ENCODE measurements at regions not wholly inside any gene's neighbourhood (a gene's known extent, or its start where the extent isn't known, plus 50 kb on each side); places are given as distances from the start of the nearest gene placed in this dataset.
"Not testable (repeated sequence)": the region's sequence is repeated elsewhere in the genome, so short reads cannot be mapped to it uniquely, and the experiment has no call there.

DNA sequence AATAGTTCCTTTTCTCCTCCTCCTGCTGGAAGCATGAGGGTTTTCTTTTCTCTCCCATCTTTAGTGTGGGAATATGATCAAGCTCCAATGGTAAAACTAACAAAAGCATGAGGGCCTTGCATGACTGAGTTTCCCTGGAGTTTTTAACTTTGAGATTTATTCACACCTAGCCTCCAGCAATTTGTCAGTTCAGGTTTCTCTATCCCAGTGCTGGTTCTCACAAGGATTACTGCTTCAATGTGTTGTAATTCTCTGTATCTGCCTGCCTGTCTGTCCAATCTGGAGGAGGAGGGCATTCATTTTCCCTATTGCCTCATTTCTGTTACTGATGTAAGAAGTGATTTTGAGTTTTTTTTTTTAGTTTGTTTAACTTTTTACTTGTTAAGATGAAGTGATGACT, 57.6 kb upstream of the RPRM start:
- ChIA-PET SMC1A (ENCODE audit: uncharacterized antibody, unreplicated experiment) (no interaction called here), RAD21 (ENCODE audit: unreplicated experiment) (no interaction called here), CTCF (interaction anchor here (0.6 kb wide), 1 partner anchor 29 kb away, joined by 3 read pairs; no protein-coding TSS in a partner anchor), POLR2A (no interaction called here)
- Histone ChIP-seq H3K9me3 (replicated peaks; ENCODE audit: control insufficient read depth, insufficient read depth, low read length) (no peaks in the 10 kb centered on the region; the same call in 2 of the 3 replicates), H3K4me3 (no peak overlapping the region), H3K27me3 (replicated peaks in 1 of 2; ENCODE audit: control insufficient read depth in 2 of 2, insufficient read depth in 2 of 2, low read length in 1 of 2) (no peaks in the 10 kb centered on the region), H4K20me1 (ENCODE audit: control insufficient read depth, insufficient read depth) (no peaks in the 10 kb centered on the region), H3K36me3 (ENCODE audit: control insufficient read depth in 2 of 2, insufficient read depth in 2 of 2, low read length in 1 of 2) (no peaks in the 10 kb centered on the region), H3K9ac (ENCODE audit: control insufficient read depth, insufficient read depth, low read length) (no peak overlapping the region), H3K4me2 (ENCODE audit: control insufficient read depth, insufficient read depth) (no peak overlapping the region), H3K27ac (ENCODE audit: control insufficient read depth, insufficient read depth) (no peak overlapping the region), H2AFZ (ENCODE audit: control insufficient read depth, low read depth, low read length) (no peak overlapping the region), H3K79me2 (ENCODE audit: control insufficient read depth, insufficient read depth, low read length) (no peaks in the 10 kb centered on the region), H3K4me1 (ENCODE audit: control insufficient read depth, insufficient read depth, low read length) (no peaks in the 10 kb centered on the region)
- DNase-seq (ENCODE audit: low read depth, low spot score) (no peak), ATAC-seq (no peak), FAIRE-seq (no peak)
- intact Hi-C loops (cut with micrococcal nuclease; ENCODE audit: unreplicated experiment), result no loop called here
- BruUV-seq (replicated peaks), result no TSS peak
- TF ChIP-seq CHD1 (IDR thresholded peaks at IDR 0.05; ENCODE audit: low read depth, low read length) (no peak), TAF1 (IDR thresholded peaks at IDR 0.05; ENCODE audit: borderline replicate concordance, low read depth, low read length) (no peak), CREB1 (IDR thresholded peaks at IDR 0.05; ENCODE audit: low read depth) (no peak), BMI1 (IDR thresholded peaks at IDR 0.05; ENCODE audit: borderline replicate concordance) (no peak), CBX3 (IDR thresholded peaks at IDR 0.05; ENCODE audit: borderline replicate concordance, low read depth) (no peak)
- in situ Hi-C loops (cut with MboI), result no loop called here

GRCh38 chr2:153538102-153538501, 59.5 kb upstream of the RPRM start:
- FAIRE-seq; RAD21 ChIA-PET (ENCODE audit: unreplicated experiment): not testable (repeated sequence)
- no CpG with 5 or more reads among the region's 1 CpG for WGBS (ENCODE audit: insufficient coverage, insufficient replicate concordance, low lambda C conversion rate, missing lambda C conversion rate)

More at GRCh38 chr2:153538102-153538501, 59.5 kb upstream of the RPRM start:
- CTCF ChIA-PET; H3K9me3 ChIP-seq (replicated peaks; ENCODE audit: control insufficient read depth, insufficient read depth, low read length); SMC1A ChIA-PET (ENCODE audit: uncharacterized antibody, unreplicated experiment); ATAC-seq; POLR2A ChIA-PET; intact Hi-C loops (cut with micrococcal nuclease; ENCODE audit: unreplicated experiment); H4K20me1 ChIP-seq (ENCODE audit: control insufficient read depth, insufficient read depth); H3K9ac ChIP-seq (ENCODE audit: control insufficient read depth, insufficient read depth, low read length); H2AFZ ChIP-seq (ENCODE audit: control insufficient read depth, low read depth, low read length); H3K27ac ChIP-seq (ENCODE audit: control insufficient read depth, insufficient read depth); DNase-seq (ENCODE audit: low read depth, low spot score); in situ Hi-C loops (cut with MboI); BruUV-seq (replicated peaks); H3K79me2 ChIP-seq (ENCODE audit: control insufficient read depth, insufficient read depth, low read length); H3K4me3 ChIP-seq; H3K27me3 ChIP-seq (replicated peaks in 1 of 2; ENCODE audit: control insufficient read depth in 2 of 2, insufficient read depth in 2 of 2, low read length in 1 of 2); H3K4me2 ChIP-seq (ENCODE audit: control insufficient read depth, insufficient read depth); H3K36me3 ChIP-seq (ENCODE audit: control insufficient read depth in 2 of 2, insufficient read depth in 2 of 2, low read length in 1 of 2); H3K4me1 ChIP-seq (ENCODE audit: control insufficient read depth, insufficient read depth, low read length): not testable (repeated sequence)
